Esophagus squamous epithelium (tissue), 5 donors: ENCODE measurements at regions not wholly inside any gene's neighbourhood (a gene's known extent, or its start where the extent isn't known, plus 50 kb on each side); places are given as distances from the start of the nearest gene placed in this dataset.

Source experiments
- DNase-seq: peaks from one replicate; lab custom pipeline; 2025; lab: John Stamatoyannopoulos, UW
- H3K27ac ChIP-seq, 4 donors: fragments of 200-600 bp; sonication (generic); one replicate each; pipeline ENCODE4 v1.5.1; 2016 to 2019; ENCODE audit warnings: mild to moderate bottlenecking in 1 of 4
- H3K27me3 ChIP-seq, 4 donors: fragments of 200-600 bp; sonication (generic); 1 replicate in 3 of 4; 2 replicates in 1 of 4; pipeline versions ENCODE4 v1.5.1 to v1.6.0; 2017 to 2021; ENCODE audit warnings: antibody characterized with exemption in 1 of 4
- H3K36me3 ChIP-seq, 3 donors: fragments of 200-600 bp; sonication (generic); one replicate each; pipeline ENCODE4 v1.5.1; 2016 to 2019
- H3K4me1 ChIP-seq, 3 donors: fragments of 200-600 bp; sonication (generic); one replicate each; pipeline ENCODE4 v1.5.1; 2017 to 2019
- H3K4me3 ChIP-seq, 4 donors: fragments of 200-600 bp; sonication (generic); 1 replicate in 3 of 4; 2 replicates in 1 of 4; pipeline ENCODE4 v1.5.1; 2016 to 2019; ENCODE audit warnings: mild to moderate bottlenecking in 2 of 4, moderate library complexity in 1 of 4
- H3K9me3 ChIP-seq, 3 donors: fragments of 200-600 bp; sonication (generic); one replicate each; pipeline ENCODE4 v1.5.1; 2016 to 2019
- CTCF ChIP-seq, 6 experiments: fragments of 450-650 bp in 4 of 6; fragments of 200-600 bp in 2 of 6; sonication (generic) in 2 of 6; IDR thresholded peaks; one replicate each; pipeline ENCODE4 v1.5.1; 2016 to 2019; ENCODE audit warnings: antibody characterized with exemption in 6 of 6, mild to moderate bottlenecking in 4 of 6, moderate library complexity in 4 of 6
- POLR2A ChIP-seq, 4 donors: fragments of 450-650 bp; IDR thresholded peaks; one replicate each; pipeline ENCODE4 v1.6.1; 2017; ENCODE audit warnings: antibody characterized with exemption in 4 of 4, mild to moderate bottlenecking in 4 of 4, moderate library complexity in 3 of 4
- WGBS, 2 donors: methylation state at CpG; one replicate each; pipeline ENCODE4 v1.1.5; 2018; 5-methylcytosine and 5-hydroxymethylcytosine counted together
- intact Hi-C: fragments of 100-400 bp; cut with DNase I; formaldehyde crosslinking; loops from one replicate; pipeline ENCODE4 v1.15.0; 2022
- donor health status: DM: yes; HTN: yes; CAD: no.

DNA sequence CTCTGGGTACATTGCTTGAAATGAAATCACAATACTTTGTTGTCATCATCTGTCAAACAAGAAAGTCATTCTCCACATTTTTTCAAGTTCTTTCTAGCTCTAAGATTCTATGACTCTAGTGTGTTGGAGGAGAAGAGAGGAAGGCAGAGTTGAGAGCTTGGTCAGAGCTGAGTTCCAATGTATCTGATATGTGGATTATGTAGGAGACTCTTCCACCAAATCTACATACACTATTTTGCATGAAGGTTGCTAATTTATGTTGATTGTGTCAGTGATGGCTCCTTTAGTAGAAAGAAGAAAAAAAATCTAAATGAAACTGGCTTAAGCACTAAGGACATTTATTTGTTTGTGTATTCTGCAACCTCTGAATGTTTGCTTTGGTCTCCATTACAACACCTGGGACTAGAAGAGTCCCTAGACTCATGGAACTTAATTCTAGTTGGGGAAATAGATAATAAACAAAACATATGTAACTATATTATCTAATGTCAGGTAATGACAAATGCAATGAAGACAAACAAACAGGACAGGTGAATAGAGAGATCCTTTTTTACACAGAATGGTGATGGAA lies 691.9 kb downstream of the UQCRFS1 start:
- DNase-seq = no peak
- Histone ChIP-seq H3K4me3 (no peak overlapping the region), H3K27ac (no peak overlapping the region), H3K36me3 (no peaks in the 10 kb centered on the region), H3K27me3 (no peaks in the 10 kb centered on the region), H3K9me3 (no peaks in the 10 kb centered on the region), H3K4me1 (no peaks in the 10 kb centered on the region)
- intact Hi-C loops = no loop called here
- TF ChIP-seq CTCF (IDR thresholded peaks at IDR 0.05) (no peak), POLR2A (IDR thresholded peaks at IDR 0.05) (no peak)

DNA sequence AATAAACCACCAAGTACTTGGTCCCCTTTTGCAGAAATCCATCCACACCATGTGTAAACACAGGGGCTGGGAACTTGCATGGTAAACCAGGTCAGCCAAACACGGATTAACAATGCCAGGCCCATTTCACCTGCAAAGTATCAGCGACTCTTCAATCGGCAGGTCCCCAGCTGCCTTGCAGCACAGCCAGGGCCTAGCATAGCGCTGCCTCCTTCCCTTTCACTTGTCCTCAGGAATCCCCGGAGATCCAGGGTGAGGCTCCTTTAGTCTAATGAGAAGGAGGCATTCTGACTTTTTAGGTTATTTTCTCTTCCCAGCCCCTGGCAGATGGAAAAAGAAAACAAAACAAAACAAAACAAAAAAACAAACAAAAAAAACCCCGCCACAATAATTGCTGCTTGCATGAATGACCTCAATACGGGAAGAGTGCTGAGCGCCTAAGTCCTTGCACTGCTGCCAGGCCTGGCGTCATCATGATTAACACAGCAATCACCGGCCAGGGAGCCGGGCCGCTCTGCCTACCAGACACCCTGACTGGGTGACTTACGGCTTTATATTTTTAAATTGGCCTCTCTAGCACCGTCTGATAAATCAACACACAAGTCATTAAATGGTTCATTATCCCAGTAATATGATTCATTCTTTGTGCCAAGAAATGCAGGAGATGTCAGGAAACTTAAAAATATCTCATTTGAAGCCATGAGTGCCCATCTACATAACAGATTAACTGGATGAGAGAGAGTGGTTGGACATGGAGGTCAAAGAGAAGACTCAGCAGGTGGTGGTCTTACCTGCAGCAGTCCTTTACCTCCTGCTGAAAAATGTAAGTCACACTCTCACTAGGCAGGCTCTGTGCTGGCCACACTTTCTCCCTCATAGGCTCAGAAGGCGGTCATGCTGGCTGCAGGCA lies 692.7 kb downstream of the UQCRFS1 start:
- Histone ChIP-seq H3K27me3 (no peaks in the 10 kb centered on the region), H3K9me3 (no peaks in the 10 kb centered on the region), H3K36me3 (no peaks in the 10 kb centered on the region), H3K4me1 (no peaks in the 10 kb centered on the region), H3K4me3 (no peak overlapping the region), H3K27ac (no peak overlapping the region)
- TF ChIP-seq POLR2A (IDR thresholded peaks at IDR 0.05) = no peak
- no peak for TF ChIP-seq CTCF (IDR thresholded peaks at IDR 0.05)
- whole genome bisulfite sequencing, 2 donors = 75 to 80% methylated on average over 13 to 15 of the region's 15 CpGs
- intact Hi-C loops = no loop called here
- DNase-seq = no peak

GRCh38 chr19:28519218-28519779 lies 693.7 kb downstream of the UQCRFS1 start:
- Histone ChIP-seq H3K27ac (no peak overlapping the region), H3K4me3 (no peak overlapping the region), H3K4me1 (no peaks in the 10 kb centered on the region), H3K27me3 (no peaks in the 10 kb centered on the region), H3K36me3 (no peaks in the 10 kb centered on the region), H3K9me3 (no peaks in the 10 kb centered on the region)
- intact Hi-C loops = no loop called here
- no peak for DNase-seq
- TF ChIP-seq POLR2A (IDR thresholded peaks at IDR 0.05) = no peak
- no peak for TF ChIP-seq CTCF (IDR thresholded peaks at IDR 0.05)
- 46 to 55% methylated on average over 8 of the region's 8 CpGs for WGBS, 2 donors

- 84 to 88% methylated on average over 2 of the region's 2 CpGs for WGBS, 2 donors
- H3K4me3 ChIP-seq = no peak overlapping the region
- no peaks in the 10 kb centered on the region for H3K4me1 ChIP-seq
- H3K36me3 ChIP-seq = no peaks in the 10 kb centered on the region
- no peaks in the 10 kb centered on the region for H3K27me3 ChIP-seq
- TF ChIP-seq POLR2A (IDR thresholded peaks at IDR 0.05) (no peak), CTCF (IDR thresholded peaks at IDR 0.05) (no peak)
- no peak overlapping the region for H3K27ac ChIP-seq
- DNase-seq = no peak
- intact Hi-C loops = no loop called here
- peaks cover 0 to 4% (median 0%) of the 10 kb centered on the region in 3 donors for H3K9me3 ChIP-seq
Measured at GRCh38 chr19:28516415-28516872, 696.5 kb downstream of the UQCRFS1 start.

GRCh38 chr19:28514166-28514565 lies 698.8 kb downstream of the UQCRFS1 start:
- 49 to 69% methylated on average over 1 to 3 of the region's 3 CpGs for WGBS, 2 donors

More at GRCh38 chr19:28514166-28514565, 698.8 kb downstream of the UQCRFS1 start:
- Histone ChIP-seq H3K4me1 (no peaks in the 10 kb centered on the region), H3K27me3 (no peaks in the 10 kb centered on the region), H3K36me3 (no peaks in the 10 kb centered on the region), H3K4me3 (no peak overlapping the region), H3K27ac (no peak overlapping the region), H3K9me3 (peaks cover 0 to 4% (median 0%) of the 10 kb centered on the region in 3 donors)
- TF ChIP-seq POLR2A (IDR thresholded peaks at IDR 0.05) (no peak), CTCF (IDR thresholded peaks at IDR 0.05) (no peak)
- intact Hi-C loops = no loop called here
- DNase-seq = no peak
